SU-DHL-6 (cell line): ENCODE measurements at regions not wholly inside any gene's neighbourhood (a gene's known extent, or its start where the extent isn't known, plus 50 kb on each side); places are given as distances from the start of the nearest gene placed in this dataset.

Experiments
- H2AFZ ChIP-seq: fragments of 200-600 bp; sonication (generic); 2 replicates; pipeline ENCODE4 v1.6.1; 2014; ENCODE audit warnings: low read depth, mild to moderate bottlenecking, moderate library complexity, mixed read lengths, antibody characterized with exemption, low read length; ENCODE audit not compliant: severe bottlenecking
- H3F3A ChIP-seq: fragments of 200-600 bp; shearing (Covaris generic); 2 replicates; pipeline ENCODE4 v1.6.0; 2016; ENCODE audit warnings: antibody characterized with exemption, mild to moderate bottlenecking; ENCODE audit not compliant: insufficient read depth
- H3K27ac ChIP-seq: fragments of 200-600 bp; sonication (generic); 2 replicates; pipeline ENCODE4 v1.5.1; 2016; ENCODE audit warnings: low read depth, mild to moderate bottlenecking, low read length, moderate library complexity, mixed read lengths
- H3K27me3 ChIP-seq: fragments of 200-600 bp; sonication (generic), shearing (Covaris generic); 2 replicates; pipeline ENCODE4 v1.6.0; 2014; ENCODE audit warnings: mild to moderate bottlenecking, low read length
- H3K36me3 ChIP-seq: fragments of 200-600 bp; sonication (generic); 2 replicates; pipeline ENCODE4 v1.6.1; 2014; ENCODE audit warnings: mild to moderate bottlenecking, low read length, mixed read lengths
- H3K4me2 ChIP-seq: fragments of 300-600, 200-600 bp; shearing (Covaris generic), sonication (generic); 2 replicates; pipeline ENCODE4 v1.6.0; 2014; ENCODE audit warnings: low read length, low read depth, mild to moderate bottlenecking; ENCODE audit not compliant: poor library complexity, severe bottlenecking
- H3K4me3 ChIP-seq: fragments of 200-600 bp; sonication (generic); 2 replicates; pipeline ENCODE4 v1.5.1; 2014; ENCODE audit warnings: antibody characterized with exemption, low read length, mild to moderate bottlenecking, mixed read lengths; ENCODE audit not compliant: insufficient read depth, poor library complexity, severe bottlenecking
- H3K79me2 ChIP-seq: fragments of 200-600 bp; sonication (generic); 2 replicates; pipeline ENCODE4 v1.6.1; 2014; ENCODE audit warnings: mild to moderate bottlenecking, low read length, moderate library complexity; ENCODE audit not compliant: insufficient read depth
- H3K9ac ChIP-seq: fragments of 200-600 bp; sonication (generic); 2 replicates; pipeline ENCODE4 v1.7.0; 2014; ENCODE audit warnings: mild to moderate bottlenecking, low read length
- H3K9me2 ChIP-seq: fragments of 200-600 bp; sonication (generic); replicated peaks from 2 replicates; pipeline ENCODE4 v1.6.1; 2014; ENCODE audit warnings: low read length; ENCODE audit not compliant: insufficient read depth
- H3K9me3 ChIP-seq: fragments of 200-600 bp; sonication (generic); 2 replicates; pipeline ENCODE4 v1.6.1; 2014; ENCODE audit warnings: low read length, mixed read lengths; ENCODE audit not compliant: insufficient read depth
- H4K20me1 ChIP-seq: fragments of 200-600 bp; sonication (generic); 2 replicates; pipeline ENCODE4 v1.6.1; 2014; ENCODE audit warnings: low read depth, mild to moderate bottlenecking, antibody characterized with exemption, low read length, moderate library complexity, mixed read lengths
- EZH2phosphoT487 ChIP-seq: fragments of 200-600 bp; sonication (generic), shearing (Covaris generic); conservative IDR thresholded peaks from 2 replicates; pipeline ENCODE4 v1.6.1; 2018; ENCODE audit warnings: mild to moderate bottlenecking, antibody characterized with exemption, low read length, moderate library complexity, mixed read lengths
- TF ChIP-seq, protein P1 (sequence below): fragments of 200-600 bp; sonication (generic); IDR thresholded peaks from one replicate; pipeline ENCODE4 v1.5.1; 2017; ENCODE audit warnings: antibody characterized with exemption, mild to moderate bottlenecking, low read length, moderate library complexity; ENCODE audit not compliant: insufficient read depth, poor library complexity, severe bottlenecking

DNA sequence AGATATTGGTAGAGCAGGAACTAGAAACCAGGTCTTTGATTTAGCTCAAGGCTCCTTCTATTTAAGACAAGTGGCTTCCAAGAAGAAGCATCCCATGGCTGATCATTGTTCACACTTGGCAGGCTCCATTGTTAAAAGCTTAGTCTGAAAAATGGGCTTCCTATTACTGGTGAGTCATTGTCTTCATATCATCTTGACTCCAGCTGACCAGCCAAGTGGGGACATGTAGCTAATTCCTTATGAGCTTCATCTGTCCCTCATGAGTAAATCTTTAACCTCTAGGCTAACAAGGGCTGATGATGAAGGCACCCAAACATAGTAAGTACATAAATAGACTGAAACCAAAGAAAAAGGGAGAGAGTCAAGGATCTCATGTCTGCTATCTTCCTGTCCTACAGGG lies 530.3 kb upstream of the KLF4 start:
- no peaks in the 10 kb centered on the region for H3F3A ChIP-seq
- H3K9me3 ChIP-seq, result no peaks in the 10 kb centered on the region
- H3K4me2 ChIP-seq, result no peak overlapping the region
- no peak overlapping the region for H3K4me3 ChIP-seq
- no peaks in the 10 kb centered on the region for H3K27me3 ChIP-seq
- TF ChIP-seq EZH2phosphoT487, result no peak
- TF ChIP-seq, protein P1, sequence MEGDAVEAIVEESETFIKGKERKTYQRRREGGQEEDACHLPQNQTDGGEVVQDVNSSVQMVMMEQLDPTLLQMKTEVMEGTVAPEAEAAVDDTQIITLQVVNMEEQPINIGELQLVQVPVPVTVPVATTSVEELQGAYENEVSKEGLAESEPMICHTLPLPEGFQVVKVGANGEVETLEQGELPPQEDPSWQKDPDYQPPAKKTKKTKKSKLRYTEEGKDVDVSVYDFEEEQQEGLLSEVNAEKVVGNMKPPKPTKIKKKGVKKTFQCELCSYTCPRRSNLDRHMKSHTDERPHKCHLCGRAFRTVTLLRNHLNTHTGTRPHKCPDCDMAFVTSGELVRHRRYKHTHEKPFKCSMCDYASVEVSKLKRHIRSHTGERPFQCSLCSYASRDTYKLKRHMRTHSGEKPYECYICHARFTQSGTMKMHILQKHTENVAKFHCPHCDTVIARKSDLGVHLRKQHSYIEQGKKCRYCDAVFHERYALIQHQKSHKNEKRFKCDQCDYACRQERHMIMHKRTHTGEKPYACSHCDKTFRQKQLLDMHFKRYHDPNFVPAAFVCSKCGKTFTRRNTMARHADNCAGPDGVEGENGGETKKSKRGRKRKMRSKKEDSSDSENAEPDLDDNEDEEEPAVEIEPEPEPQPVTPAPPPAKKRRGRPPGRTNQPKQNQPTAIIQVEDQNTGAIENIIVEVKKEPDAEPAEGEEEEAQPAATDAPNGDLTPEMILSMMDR, result no peak
- H2AFZ ChIP-seq, result no peak overlapping the region
- H3K9ac ChIP-seq, result no peak overlapping the region
- no peaks in the 10 kb centered on the region for H4K20me1 ChIP-seq
- H3K9me2 ChIP-seq, result no peaks in the 10 kb centered on the region; the same call in 1 of the 2 replicates
- H3K79me2 ChIP-seq, result no peaks in the 10 kb centered on the region
- no peaks in the 10 kb centered on the region for H3K36me3 ChIP-seq
- no peak overlapping the region for H3K27ac ChIP-seq

DNA sequence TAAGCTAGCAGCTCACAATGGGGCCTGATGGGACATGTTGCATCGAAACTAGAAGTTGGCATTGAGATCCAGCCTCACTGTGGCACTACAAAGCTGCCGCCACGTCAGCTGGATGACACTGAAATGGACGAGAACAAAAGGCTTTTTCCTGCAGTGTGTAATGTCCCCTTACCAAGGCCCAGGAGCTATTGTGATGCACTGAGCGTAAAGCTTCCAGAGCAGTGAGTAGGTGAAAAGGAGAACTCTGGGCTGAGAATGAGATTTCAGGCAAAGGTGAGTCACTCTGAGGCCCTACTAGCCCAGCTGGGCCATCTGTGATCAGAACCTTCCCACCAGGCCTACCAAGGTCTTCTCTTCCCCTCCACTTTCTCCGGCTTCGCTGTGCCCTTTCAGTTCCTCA lies 528.1 kb upstream of the KLF4 start:
- Histone ChIP-seq H3K4me2 (no peak overlapping the region), H2AFZ (no peak overlapping the region), H3K4me3 (no peak overlapping the region), H3K79me2 (no peaks in the 10 kb centered on the region), H4K20me1 (no peaks in the 10 kb centered on the region), H3K9me2 (no peaks in the 10 kb centered on the region; the same call in 1 of the 2 replicates), H3K36me3 (no peaks in the 10 kb centered on the region), H3K9ac (no peak overlapping the region), H3K9me3 (no peaks in the 10 kb centered on the region), H3K27ac (no peak overlapping the region), H3F3A (no peaks in the 10 kb centered on the region), H3K27me3 (no peaks in the 10 kb centered on the region)
- no peak for TF ChIP-seq EZH2phosphoT487
- TF ChIP-seq, protein P1, result no peak

DNA sequence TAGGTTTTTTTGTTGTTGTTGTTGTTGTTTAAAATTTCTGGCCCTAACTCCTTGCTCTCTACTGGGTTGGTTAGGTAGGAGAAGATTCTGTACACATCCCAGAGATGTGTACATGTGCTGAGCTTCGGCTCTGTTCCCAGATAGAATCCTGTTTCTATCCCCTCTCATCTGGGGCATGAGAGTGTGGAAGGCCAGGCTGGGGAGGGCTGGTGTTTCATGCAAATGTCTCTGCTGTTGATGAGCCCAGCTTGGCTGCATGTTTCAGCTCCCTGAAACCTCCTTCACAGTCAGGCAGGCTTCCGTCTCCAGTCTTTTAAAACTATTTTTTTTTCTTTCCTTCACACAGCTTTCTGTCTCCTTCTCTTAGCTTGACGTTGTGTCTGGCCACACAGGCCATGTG lies 526.9 kb upstream of the KLF4 start:
- Histone ChIP-seq H2AFZ (no peak overlapping the region), H3K27me3 (no peaks in the 10 kb centered on the region), H3F3A (no peaks in the 10 kb centered on the region), H3K9ac (no peak overlapping the region), H3K4me3 (no peak overlapping the region), H4K20me1 (no peaks in the 10 kb centered on the region), H3K9me3 (no peaks in the 10 kb centered on the region), H3K27ac (no peak overlapping the region), H3K9me2 (no peaks in the 10 kb centered on the region; the same call in 1 of the 2 replicates), H3K36me3 (no peaks in the 10 kb centered on the region), H3K79me2 (no peaks in the 10 kb centered on the region), H3K4me2 (no peak overlapping the region)
- no peak for TF ChIP-seq EZH2phosphoT487
- TF ChIP-seq, protein P1, result no peak

DNA sequence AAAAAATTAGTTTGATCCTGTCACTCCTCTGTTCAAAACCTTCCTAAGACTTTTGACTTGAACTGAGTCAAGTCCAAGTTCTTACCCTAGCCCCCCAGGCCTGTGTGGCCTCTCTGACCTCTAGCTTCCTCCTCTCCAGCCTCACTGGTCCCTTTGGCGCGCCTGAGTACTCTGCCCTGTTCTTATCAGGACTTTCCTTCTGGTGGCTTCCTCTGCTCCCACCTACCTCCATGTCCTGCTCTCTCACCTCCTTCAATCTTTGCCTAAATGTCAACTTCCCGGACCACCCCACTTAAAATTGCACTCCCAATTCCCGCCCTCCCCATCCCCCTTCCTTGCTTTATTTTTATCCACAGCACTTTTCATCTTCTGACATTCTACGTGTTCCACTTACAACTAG lies 526.1 kb upstream of the KLF4 start:
- Histone ChIP-seq H3K79me2 (no peaks in the 10 kb centered on the region), H2AFZ (no peak overlapping the region), H3K27ac (no peak overlapping the region), H3K9me2 (no peaks in the 10 kb centered on the region; the same call in 1 of the 2 replicates), H3K4me2 (no peak overlapping the region), H3K36me3 (no peaks in the 10 kb centered on the region), H3F3A (no peaks in the 10 kb centered on the region), H3K9ac (no peak overlapping the region), H3K9me3 (no peaks in the 10 kb centered on the region), H4K20me1 (no peaks in the 10 kb centered on the region), H3K27me3 (no peaks in the 10 kb centered on the region), H3K4me3 (no peak overlapping the region)
- TF ChIP-seq, protein P1, result no peak
- no peak for TF ChIP-seq EZH2phosphoT487
